GM10248 (cell line): ENCODE measurements at regions not wholly inside any gene's neighbourhood (a gene's known extent, or its start where the extent isn't known, plus 50 kb on each side); places are given as distances from the start of the nearest gene placed in this dataset.

ENCODE experiments used
- CTCF ChIA-PET: fragments of 300-600 bp; sonication (Branson Sonifier 250); formaldehyde crosslinking; extraction: SDS; loops from one replicate; lab custom pipeline; 2021; ENCODE audit warnings: antibody characterized with exemption; lab: Yijun Ruan, JAX
- POLR2A ChIA-PET: fragments of 350-650 bp; sonication (Branson Sonifier 250); formaldehyde crosslinking; extraction: SDS; loops from one replicate; lab custom pipeline; 2020; ENCODE audit warnings: antibody characterized with exemption; lab: Yijun Ruan, JAX
- DNase-seq: peaks from one replicate; pipeline ENCODE4 v3.0.0; 2012; ENCODE audit errors: extremely low spot score
- TF ChIP-seq, protein P1 (sequence below): IDR thresholded peaks from 2 replicates; pipeline ENCODE4 v1.5.1; 2012; ENCODE audit warnings: mild to moderate bottlenecking, low read depth; ENCODE audit errors: extremely low read depth, missing control alignments, control extremely low read depth

DNA sequence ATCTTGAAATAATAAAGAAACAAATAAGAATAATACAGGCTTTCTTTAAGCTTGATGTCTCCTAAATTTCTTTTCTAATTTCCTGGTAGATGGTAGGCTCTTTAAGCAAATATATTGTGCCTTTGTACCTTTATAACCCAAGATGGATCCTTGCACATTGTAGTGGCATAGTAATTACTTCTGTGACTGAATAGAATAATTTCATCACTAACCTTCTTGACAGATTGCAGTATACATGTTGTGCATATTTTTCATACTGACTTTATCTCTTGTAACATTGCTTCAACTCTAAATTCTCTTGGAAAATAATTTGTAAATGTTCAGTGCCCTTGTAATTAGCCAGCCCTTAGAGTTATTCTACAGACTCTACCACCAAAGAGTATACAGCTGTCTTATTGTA, 1433.8 kb upstream of the GBE1 start:
- TF ChIP-seq, protein P1, sequence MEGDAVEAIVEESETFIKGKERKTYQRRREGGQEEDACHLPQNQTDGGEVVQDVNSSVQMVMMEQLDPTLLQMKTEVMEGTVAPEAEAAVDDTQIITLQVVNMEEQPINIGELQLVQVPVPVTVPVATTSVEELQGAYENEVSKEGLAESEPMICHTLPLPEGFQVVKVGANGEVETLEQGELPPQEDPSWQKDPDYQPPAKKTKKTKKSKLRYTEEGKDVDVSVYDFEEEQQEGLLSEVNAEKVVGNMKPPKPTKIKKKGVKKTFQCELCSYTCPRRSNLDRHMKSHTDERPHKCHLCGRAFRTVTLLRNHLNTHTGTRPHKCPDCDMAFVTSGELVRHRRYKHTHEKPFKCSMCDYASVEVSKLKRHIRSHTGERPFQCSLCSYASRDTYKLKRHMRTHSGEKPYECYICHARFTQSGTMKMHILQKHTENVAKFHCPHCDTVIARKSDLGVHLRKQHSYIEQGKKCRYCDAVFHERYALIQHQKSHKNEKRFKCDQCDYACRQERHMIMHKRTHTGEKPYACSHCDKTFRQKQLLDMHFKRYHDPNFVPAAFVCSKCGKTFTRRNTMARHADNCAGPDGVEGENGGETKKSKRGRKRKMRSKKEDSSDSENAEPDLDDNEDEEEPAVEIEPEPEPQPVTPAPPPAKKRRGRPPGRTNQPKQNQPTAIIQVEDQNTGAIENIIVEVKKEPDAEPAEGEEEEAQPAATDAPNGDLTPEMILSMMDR = no peak
- ChIA-PET POLR2A (no interaction called here), CTCF (no interaction called here)
- DNase-seq = no peak

DNA sequence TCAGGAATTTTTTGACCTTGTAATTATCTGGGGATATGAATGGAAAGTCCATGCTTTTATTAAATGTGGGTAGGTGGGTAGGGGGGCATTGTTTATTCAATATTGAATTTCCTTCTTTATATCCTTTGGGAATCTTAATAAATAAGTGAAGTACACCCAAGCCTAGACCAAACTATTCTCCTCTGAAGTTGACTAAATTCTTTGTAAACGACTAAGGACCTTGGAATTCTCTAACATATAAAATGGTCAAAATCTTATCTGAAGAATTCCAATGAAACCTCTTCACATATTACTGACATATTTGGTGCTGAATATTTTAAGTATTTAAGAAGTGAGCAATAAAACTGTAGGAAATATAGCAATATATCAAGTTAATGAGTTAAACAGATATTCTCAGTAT, 1432.1 kb upstream of the GBE1 start:
- TF ChIP-seq, protein P1 = no peak
- ChIA-PET POLR2A (no interaction called here), CTCF (interaction anchor here (1.6 kb wide), 1 partner anchor 15 kb away, joined by 3 read pairs; no protein-coding TSS in a partner anchor)
- DNase-seq = no peak

DNA sequence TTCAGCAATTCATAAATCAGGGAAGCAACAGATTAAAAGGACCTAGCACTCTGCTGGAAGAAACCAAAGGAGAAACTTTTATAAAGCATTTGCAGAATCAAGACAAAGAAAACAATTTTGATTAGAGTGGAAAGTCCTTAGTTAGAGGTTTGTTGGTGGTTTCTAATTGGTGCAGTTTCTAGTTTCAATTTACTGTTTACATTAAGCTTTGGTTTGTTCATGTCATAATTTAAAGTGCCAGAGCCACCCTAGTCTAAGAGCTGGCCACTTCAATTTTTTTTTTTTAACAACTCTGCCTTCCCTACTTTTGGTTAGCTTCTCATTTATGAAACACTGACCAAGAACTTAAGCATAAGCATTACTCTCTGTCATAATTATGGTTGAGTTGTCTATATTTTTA, 1428.2 kb upstream of the GBE1 start:
- TF ChIP-seq, protein P1 = no peak
- CTCF ChIA-PET = no interaction called here
- POLR2A ChIA-PET = no interaction called here
- no peak for DNase-seq

DNA sequence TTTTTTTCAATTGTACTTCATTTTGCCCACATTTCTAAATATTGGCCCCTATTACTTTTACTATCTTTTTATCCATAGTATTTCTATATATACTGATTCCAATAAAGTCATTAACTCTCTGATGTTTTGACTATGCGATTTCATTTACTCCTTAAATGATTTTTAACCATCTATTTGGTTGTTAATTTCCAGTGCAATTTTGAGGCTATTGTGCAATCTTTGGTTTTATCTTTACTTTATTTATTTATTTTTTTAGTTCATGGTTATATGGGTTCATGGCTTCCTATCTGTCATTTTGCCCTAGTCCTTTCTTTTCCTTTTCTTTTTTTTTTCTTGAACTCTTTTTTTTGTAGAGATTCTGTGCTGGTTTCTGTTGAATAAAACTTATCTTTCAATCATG, 1408.0 kb upstream of the GBE1 start:
- POLR2A ChIA-PET = no interaction called here
- CTCF ChIA-PET = no interaction called here
- TF ChIP-seq, protein P1 = no peak
- DNase-seq = no peak

DNA sequence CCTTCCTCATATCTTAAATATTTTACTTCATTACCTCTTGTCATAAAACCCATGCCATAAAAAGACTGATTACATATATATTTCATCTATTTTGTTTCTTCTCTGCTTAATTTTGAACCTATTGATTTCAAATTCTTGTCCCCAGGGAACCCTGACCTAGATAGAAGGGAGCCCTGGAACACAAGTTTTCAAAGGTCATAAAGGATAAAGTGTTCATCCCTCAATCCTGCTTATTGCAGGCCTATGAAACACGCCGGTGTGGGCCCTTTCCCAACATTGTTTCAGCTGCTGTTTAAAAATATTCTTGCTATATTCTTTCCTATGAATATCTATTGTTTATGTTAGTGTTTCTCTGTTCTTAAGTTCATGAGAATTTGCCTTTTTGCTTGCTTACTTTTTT, 1389.5 kb upstream of the GBE1 start:
- ChIA-PET POLR2A (no interaction called here), CTCF (no interaction called here)
- TF ChIP-seq, protein P1 = no peak
- no peak for DNase-seq

DNA sequence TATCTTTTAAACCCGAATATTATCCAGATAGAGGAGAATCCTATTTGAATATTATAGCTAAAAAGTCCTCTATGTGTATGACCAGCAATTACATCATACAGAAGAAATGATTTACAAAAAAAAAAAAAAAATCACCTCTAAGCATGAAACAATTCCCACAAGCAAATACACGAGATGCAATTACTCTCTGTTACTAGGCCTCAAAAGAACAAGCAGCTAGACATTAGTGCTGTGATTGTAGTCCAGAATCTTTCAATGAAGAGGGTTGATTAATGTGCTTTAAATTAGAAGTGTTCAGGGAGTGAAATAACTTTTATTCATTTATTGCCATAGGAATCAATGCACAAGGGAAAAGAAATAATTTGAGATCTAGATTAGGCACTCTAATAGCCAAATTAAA, 1379.5 kb upstream of the GBE1 start:
- CTCF ChIA-PET = no interaction called here

More for the DNA sequence above, 1379.5 kb upstream of the GBE1 start:
- POLR2A ChIA-PET = no interaction called here
- DNase-seq = no peak
- TF ChIP-seq, protein P1 = no peak
